ENCODE measurements at regions not wholly inside any gene's neighbourhood (a gene's known extent, or its start where the extent isn't known, plus 50 kb on each side); places are given as distances from the start of the nearest gene placed in this dataset.

- no peak; a peak in 1 of 4 replicates for TF ChIP-seq CTCF (conservative IDR thresholded peaks at IDR 0.05; ENCODE audit: low read depth in 2 of 2)
- no peak for TF ChIP-seq REST (IDR thresholded peaks at IDR 0.05; ENCODE audit: unreplicated experiment)
- TF ChIP-seq EZH2 (IDR thresholded peaks at IDR 0.05; ENCODE audit: low read depth, unreplicated experiment) = no peak
- no peak for TF ChIP-seq ZNF331 (CRISPR knock-in tag; IDR thresholded peaks at IDR 0.05; ENCODE audit: low read depth)
These were observed 107.4 kb upstream of the RGS6 start for GRCh38 chr14:71824816-71825215.

Data from GM23338 (cell line).